Thymus (tissue), 11 donors: ENCODE measurements at regions not wholly inside any gene's neighbourhood (a gene's known extent, or its start where the extent isn't known, plus 50 kb on each side); places are given as distances from the start of the nearest gene placed in this dataset.
A peak's percentile ranks its signal among the peaks of the same experiment; 100 is the strongest.

Experiments
- DNase-seq, 9 donors: peaks; one replicate each; pipeline ENCODE4 v3.0.0-alpha.2; 2013; ENCODE audit warnings: low spot score in 9 of 9, low read depth in 6 of 9, missing footprints in 1 of 9
- H3K27ac ChIP-seq, 2 donors: one replicate each; pipeline ENCODE4 v1.5.1; 2013; ENCODE audit warnings: control low read depth in 1 of 2, low read depth in 1 of 2, low read length in 1 of 2, mild to moderate bottlenecking in 1 of 2, moderate library complexity in 1 of 2
- H3K27me3 ChIP-seq, 2 donors: one replicate each; pipeline ENCODE4 v1.5.1; 2013; ENCODE audit warnings: low read length in 1 of 2; ENCODE audit not compliant: control insufficient read depth in 2 of 2, insufficient read depth in 1 of 2
- H3K36me3 ChIP-seq, 2 donors: one replicate each; pipeline ENCODE4 v1.5.1; 2013; ENCODE audit warnings: low read length in 1 of 2, mild to moderate bottlenecking in 1 of 2, moderate library complexity in 1 of 2; ENCODE audit not compliant: control insufficient read depth in 2 of 2, insufficient read depth in 2 of 2
- H3K4me1 ChIP-seq, 2 donors: one replicate each; pipeline ENCODE4 v1.5.1; 2013; ENCODE audit warnings: low read length in 2 of 2; ENCODE audit not compliant: control insufficient read depth in 2 of 2, insufficient read depth in 2 of 2
- H3K4me3 ChIP-seq, 2 donors: one replicate each; pipeline ENCODE4 v1.5.1; 2013; ENCODE audit warnings: low read length in 2 of 2, control low read depth in 1 of 2, mild to moderate bottlenecking in 1 of 2
- H3K9me3 ChIP-seq, 2 donors: one replicate each; pipeline ENCODE4 v1.5.1; 2013; ENCODE audit warnings: low read length in 1 of 2, mild to moderate bottlenecking in 1 of 2; ENCODE audit not compliant: control insufficient read depth in 2 of 2, insufficient read depth in 1 of 2
- WGBS: extraction: QIAGEN DNeasy Blood & Tissue Kit; methylation state at CpG from one replicate; pipeline ENCODE4 v1.1.7; 2013; 5-methylcytosine and 5-hydroxymethylcytosine counted together
- donor health status: healthy.

- no peaks in the 10 kb centered on the region for H3K9me3 ChIP-seq
- peaks cover 0 to 2% of the 10 kb centered on the region in 2 donors for H3K27me3 ChIP-seq
- 95% methylated on average over 8 of the region's 8 CpGs for WGBS
- H3K4me3 ChIP-seq = no peak overlapping the region
- no peaks in the 10 kb centered on the region for H3K36me3 ChIP-seq
- H3K4me1 ChIP-seq = no peaks in the 10 kb centered on the region
- no peak overlapping the region for H3K27ac ChIP-seq
- no peak for DNase-seq
These were observed 76.3 kb upstream of the ATP2B2 start for GRCh38 chr3:10581716-10582115.

- DNase-seq = no peak
- H3K36me3 ChIP-seq = no peaks in the 10 kb centered on the region
- no peak overlapping the region for H3K27ac ChIP-seq
- no peak overlapping the region for H3K4me3 ChIP-seq
- no peaks in the 10 kb centered on the region for H3K4me1 ChIP-seq
- H3K9me3 ChIP-seq = no peaks in the 10 kb centered on the region
- H3K27me3 ChIP-seq = peaks cover 0 to 2% of the 10 kb centered on the region in 2 donors
- WGBS = 75% methylated on average over 3 of the region's 3 CpGs
These were observed 77.3 kb upstream of the ATP2B2 start for GRCh38 chr3:10582733-10583132.

- H3K27ac ChIP-seq = no peak overlapping the region
These were observed 78.7 kb upstream of the ATP2B2 start for GRCh38 chr3:10583798-10584708.

GRCh38 chr3:10585945-10586344 is 80.6 kb upstream of the ATP2B2 start:
- no peak overlapping the region for H3K27ac ChIP-seq

More at GRCh38 chr3:10583798-10584708, 78.7 kb upstream of the ATP2B2 start:
- WGBS = 74% methylated on average over 13 of the region's 13 CpGs
- Histone ChIP-seq H3K4me1 (no peaks in the 10 kb centered on the region), H3K36me3 (no peaks in the 10 kb centered on the region), H3K27me3 (peaks cover 0 to 2% of the 10 kb centered on the region in 2 donors), H3K4me3 (no peak overlapping the region), H3K9me3 (no peaks in the 10 kb centered on the region)
- DNase-seq = no peak

GRCh38 chr3:10594915-10595314 is 89.5 kb upstream of the ATP2B2 start:
- Histone ChIP-seq H3K36me3 (no peaks in the 10 kb centered on the region), H3K9me3 (no peaks in the 10 kb centered on the region), H3K4me3 (no peak overlapping the region), H3K4me1 (no peaks in the 10 kb centered on the region), H3K27ac (no peak overlapping the region), H3K27me3 (peaks cover 3 to 9% of the 10 kb centered on the region in 2 donors)
- DNase-seq = peak; percentile 14 to 80 (median 51)
- WGBS = 25% methylated on average over 8 of the region's 8 CpGs

More at GRCh38 chr3:10585945-10586344, 80.6 kb upstream of the ATP2B2 start:
- Histone ChIP-seq H3K36me3 (no peaks in the 10 kb centered on the region), H3K27me3 (peaks cover 0 to 2% of the 10 kb centered on the region in 2 donors), H3K4me3 (no peak overlapping the region), H3K4me1 (no peaks in the 10 kb centered on the region), H3K9me3 (no peaks in the 10 kb centered on the region)
- DNase-seq = no peak
- WGBS = 82% methylated on average over 1 of the region's 1 CpG

- H3K36me3 ChIP-seq = no peaks in the 10 kb centered on the region
- H3K4me1 ChIP-seq = no peaks in the 10 kb centered on the region
- DNase-seq = no peak
- H3K27me3 ChIP-seq = peaks cover 3 to 29% of the 10 kb centered on the region in 2 donors
- WGBS = 90% methylated on average over 13 of the region's 13 CpGs
- H3K9me3 ChIP-seq = no peaks in the 10 kb centered on the region
- H3K4me3 ChIP-seq = no peak overlapping the region
- H3K27ac ChIP-seq = no peak overlapping the region
These were observed 91.5 kb upstream of the ATP2B2 start for GRCh38 chr3:10596746-10597448.

- no peaks in the 10 kb centered on the region for H3K9me3 ChIP-seq
- no peak overlapping the region for H3K27ac ChIP-seq
- no peaks in the 10 kb centered on the region for H3K36me3 ChIP-seq
- peaks cover 0 to 5% of the 10 kb centered on the region in 2 donors for H3K4me1 ChIP-seq
- 73% methylated on average over 4 of the region's 4 CpGs for WGBS
- peaks cover 3 to 33% of the 10 kb centered on the region in 2 donors for H3K27me3 ChIP-seq
- no peak for DNase-seq
- no peak overlapping the region for H3K4me3 ChIP-seq
These were observed 92.3 kb upstream of the ATP2B2 start for GRCh38 chr3:10597733-10598132.

- 83% methylated on average over 6 of the region's 6 CpGs for WGBS
- Histone ChIP-seq H3K4me1 (peaks cover 3 to 18% of the 10 kb centered on the region in 2 donors), H3K27ac (no peak overlapping the region), H3K4me3 (no peak overlapping the region), H3K27me3 (peaks cover 3 to 37% of the 10 kb centered on the region in 2 donors), H3K9me3 (no peaks in the 10 kb centered on the region), H3K36me3 (no peaks in the 10 kb centered on the region)
- DNase-seq = no peak
These were observed 93.6 kb upstream of the ATP2B2 start for GRCh38 chr3:10599017-10599416.

GRCh38 chr3:10599444-10599843 is 94.1 kb upstream of the ATP2B2 start:
- no peaks in the 10 kb centered on the region for H3K9me3 ChIP-seq
- H3K4me1 ChIP-seq = peaks cover 3 to 20% of the 10 kb centered on the region in 2 donors
- H3K36me3 ChIP-seq = no peaks in the 10 kb centered on the region
- H3K27me3 ChIP-seq = peaks cover 3 to 41% of the 10 kb centered on the region in 2 donors
- 87% methylated on average over 9 of the region's 9 CpGs for WGBS
- H3K4me3 ChIP-seq = no peak overlapping the region
- DNase-seq = no peak
- no peak overlapping the region for H3K27ac ChIP-seq
